Neuronal stem cell (in vitro differentiated cells): ENCODE measurements at regions not wholly inside any gene's neighbourhood (a gene's known extent, or its start where the extent isn't known, plus 50 kb on each side); places are given as distances from the start of the nearest gene placed in this dataset.

Experiments used
- DNase-seq: peaks from one replicate; pipeline ENCODE4 v3.0.0-alpha.2; 2013; ENCODE audit warnings: low spot score
- H2AFZ ChIP-seq: one replicate; pipeline ENCODE4 v1.6.1; 2013; ENCODE audit warnings: mild to moderate bottlenecking, low read length, inconsistent platforms
- H2AK5ac ChIP-seq: 2 replicates; pipeline ENCODE4 v1.6.1; 2013; ENCODE audit warnings: low read depth, mild to moderate bottlenecking, inconsistent platforms, low read length, moderate library complexity, mixed read lengths
- H2BK120ac ChIP-seq: 2 replicates; pipeline ENCODE4 v1.6.1; 2013; ENCODE audit warnings: low read depth, mild to moderate bottlenecking, inconsistent platforms, low read length, moderate library complexity, mixed read lengths
- H2BK12ac ChIP-seq: one replicate; pipeline ENCODE4 v1.6.1; 2013; ENCODE audit warnings: low read length, inconsistent platforms
- H2BK15ac ChIP-seq: 2 replicates; pipeline ENCODE4 v1.6.1; 2013; ENCODE audit warnings: mild to moderate bottlenecking, low read length, inconsistent platforms, mixed read lengths
- H2BK5ac ChIP-seq: one replicate; pipeline ENCODE4 v1.6.1; 2013; ENCODE audit warnings: inconsistent platforms, mild to moderate bottlenecking, low read length, moderate library complexity
- H3K14ac ChIP-seq: one replicate; pipeline ENCODE4 v1.6.1; 2013; ENCODE audit warnings: low read length, inconsistent platforms
- H3K18ac ChIP-seq: 2 replicates; pipeline ENCODE4 v1.6.1; 2013; ENCODE audit warnings: low read length, inconsistent platforms
- H3K23ac ChIP-seq: 2 replicates; pipeline ENCODE4 v1.6.1; 2013; ENCODE audit warnings: low read depth, mild to moderate bottlenecking, mixed read lengths, low read length, inconsistent platforms; ENCODE audit not compliant: poor library complexity
- H3K27ac ChIP-seq: replicated peaks from 3 replicates; pipeline ENCODE4 v1.5.1; 2013; ENCODE audit warnings: low read length, inconsistent platforms
- H3K27me3 ChIP-seq, 3 experiments: 2 replicates each; pipeline ENCODE4 v1.6.1; 2013; ENCODE audit warnings: low read length in 3 of 3, mild to moderate bottlenecking in 2 of 3, inconsistent platforms in 1 of 3, low read depth in 1 of 3, mixed read lengths in 1 of 3, moderate library complexity in 1 of 3; ENCODE audit not compliant: control insufficient read depth in 3 of 3, insufficient read depth in 3 of 3
- H3K36me3 ChIP-seq, 2 donors: replicated peaks in 1 of 2; 2 replicates each; pipeline ENCODE4 v1.6.1; 2013; ENCODE audit warnings: low read length in 2 of 2; ENCODE audit not compliant: control insufficient read depth in 2 of 2, insufficient read depth in 2 of 2
- H3K4ac ChIP-seq: 2 replicates; pipeline ENCODE4 v1.6.1; 2013; ENCODE audit warnings: inconsistent platforms, mild to moderate bottlenecking, low read length, moderate library complexity
- H3K4me1 ChIP-seq, 2 donors: 1 replicate in 1 of 2; 2 replicates in 1 of 2; pipeline ENCODE4 v1.6.1; 2013; ENCODE audit warnings: low read length in 2 of 2, low read depth in 1 of 2; ENCODE audit not compliant: control insufficient read depth in 2 of 2, insufficient read depth in 1 of 2
- H3K4me2 ChIP-seq: one replicate; pipeline ENCODE4 v1.6.1; 2013; ENCODE audit warnings: mild to moderate bottlenecking, low read length, inconsistent platforms; ENCODE audit not compliant: insufficient read depth, poor library complexity, severe bottlenecking
- H3K4me3 ChIP-seq, 2 donors: 2 replicates each; pipeline ENCODE4 v1.5.1; 2013; ENCODE audit warnings: low read length in 2 of 2, mild to moderate bottlenecking in 2 of 2, inconsistent platforms in 1 of 2, moderate library complexity in 1 of 2
- H3K79me1 ChIP-seq: one replicate; pipeline ENCODE4 v1.6.1; 2013; ENCODE audit warnings: low read depth, mild to moderate bottlenecking, inconsistent platforms, low read length, moderate library complexity
- H3K9ac ChIP-seq: one replicate; pipeline ENCODE4 v1.6.1; 2013; ENCODE audit warnings: mild to moderate bottlenecking, low read depth, low read length, inconsistent platforms; ENCODE audit not compliant: poor library complexity
- H3K9me3 ChIP-seq, 2 donors: replicated peaks in 1 of 2; 2 replicates each; pipeline versions ENCODE3 to v1.6.1; 2013; ENCODE audit warnings: low read length in 2 of 2, mild to moderate bottlenecking in 2 of 2, inconsistent platforms in 1 of 2, low read depth in 1 of 2, mixed read lengths in 1 of 2, moderate library complexity in 1 of 2; ENCODE audit not compliant: control insufficient read depth in 2 of 2, insufficient read depth in 1 of 2
- H4K8ac ChIP-seq: one replicate; pipeline ENCODE4 v1.6.1; 2013; ENCODE audit warnings: low read depth, mild to moderate bottlenecking, inconsistent platforms, low read length, moderate library complexity
- H4K91ac ChIP-seq: one replicate; pipeline ENCODE4 v1.6.1; 2013; ENCODE audit warnings: low read length, low read depth, mild to moderate bottlenecking, inconsistent platforms; ENCODE audit not compliant: poor library complexity
- WGBS, 2 donors: extraction: QIAGEN DNeasy Blood & Tissue Kit; methylation state at CpG; one replicate each; pipeline ENCODE4 v1.1.7; 2013; ENCODE audit warnings: missing lambda C conversion rate in 2 of 2, mixed read lengths in 1 of 2; ENCODE audit not compliant: insufficient read length in 2 of 2, insufficient replicate concordance in 1 of 2; ENCODE audit errors: extremely low coverage in 2 of 2; 5-methylcytosine and 5-hydroxymethylcytosine counted together

GRCh38 chr2:129277585-129277981, 701.9 kb upstream of the RAB6C start:
- no peak overlapping the region for H3K4ac ChIP-seq
- no peak overlapping the region for H3K4me2 ChIP-seq
- peaks cover 0 to 3% of the 10 kb centered on the region in 2 donors for H3K4me1 ChIP-seq
- H2AK5ac ChIP-seq = no peak overlapping the region
- no peak overlapping the region for H3K18ac ChIP-seq
- no peak overlapping the region for H4K8ac ChIP-seq
- no peak overlapping the region for H2BK5ac ChIP-seq
- no peak overlapping the region for H2AFZ ChIP-seq
- H3K36me3 ChIP-seq = no peaks in the 10 kb centered on the region
- H3K27ac ChIP-seq = no peak overlapping the region
- peaks cover 0 to 3% of the 10 kb centered on the region in 2 donors for H3K9me3 ChIP-seq
- H2BK15ac ChIP-seq = no peak overlapping the region
- WGBS, 2 donors = no CpG with 5 or more reads among the region's 2 CpGs
- H3K14ac ChIP-seq = no peak overlapping the region
- no peak overlapping the region for H3K23ac ChIP-seq
- no peak overlapping the region for H3K4me3 ChIP-seq
- no peak overlapping the region for H4K91ac ChIP-seq
- no peak overlapping the region for H2BK12ac ChIP-seq
- H2BK120ac ChIP-seq = no peak overlapping the region
- no peak overlapping the region for H3K9ac ChIP-seq
- DNase-seq = no peak
- H3K79me1 ChIP-seq = no peaks in the 10 kb centered on the region
- no peaks in the 10 kb centered on the region for H3K27me3 ChIP-seq

DNA sequence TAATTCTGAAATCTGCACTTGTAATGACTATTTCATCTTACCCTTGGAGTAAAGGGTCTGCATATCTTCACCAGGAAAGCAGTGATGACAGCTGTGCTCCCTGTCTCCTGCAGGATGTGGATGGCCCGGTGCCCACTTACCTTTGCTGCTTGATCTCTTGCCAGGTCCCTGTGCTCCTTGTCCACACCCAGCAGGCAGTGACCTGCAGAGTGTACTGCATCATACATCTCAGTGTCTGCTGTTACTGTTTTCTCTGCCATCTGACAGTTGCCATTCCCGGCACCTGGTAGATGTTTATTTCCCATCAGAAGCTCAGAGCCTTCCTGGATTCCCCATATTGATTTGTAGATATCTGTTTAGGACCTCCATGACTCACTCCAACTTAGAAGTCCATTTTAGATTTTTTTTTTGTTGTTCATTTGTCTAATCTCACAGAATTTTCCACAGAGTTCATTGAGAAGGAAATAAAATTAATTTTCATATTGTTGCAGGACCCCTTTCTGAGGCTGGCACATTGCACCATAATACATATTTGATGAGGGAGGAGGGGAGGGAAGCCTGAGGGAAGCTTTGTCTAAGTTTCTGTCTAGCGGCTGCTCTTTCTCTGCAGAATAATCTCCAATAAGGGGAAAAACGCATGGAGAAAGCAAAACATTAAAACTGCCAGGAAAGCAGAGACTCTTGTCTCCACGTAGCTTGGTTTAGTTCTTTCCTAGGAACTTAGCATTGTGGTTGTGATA, 697.5 kb upstream of the RAB6C start:
- Histone ChIP-seq H2BK120ac (no peak overlapping the region), H3K27me3 (no peaks in the 10 kb centered on the region), H2AFZ (no peak overlapping the region), H3K9me3 (peaks cover 0 to 3% of the 10 kb centered on the region in 2 donors), H3K14ac (no peak overlapping the region), H3K4me1 (peaks cover 0 to 3% of the 10 kb centered on the region in 2 donors), H2BK5ac (no peak overlapping the region), H3K9ac (no peak overlapping the region), H3K4me3 (no peak overlapping the region), H3K4ac (no peak overlapping the region), H3K36me3 (no peaks in the 10 kb centered on the region), H3K4me2 (no peak overlapping the region), H3K79me1 (no peaks in the 10 kb centered on the region), H3K23ac (no peak overlapping the region), H2AK5ac (no peak overlapping the region), H4K8ac (no peak overlapping the region), H2BK15ac (no peak overlapping the region), H2BK12ac (no peak overlapping the region), H4K91ac (no peak overlapping the region), H3K27ac (no peak overlapping the region), H3K18ac (no peak overlapping the region)
- no CpG with 5 or more reads among the region's 5 CpGs for WGBS, 2 donors
- DNase-seq = no peak

DNA sequence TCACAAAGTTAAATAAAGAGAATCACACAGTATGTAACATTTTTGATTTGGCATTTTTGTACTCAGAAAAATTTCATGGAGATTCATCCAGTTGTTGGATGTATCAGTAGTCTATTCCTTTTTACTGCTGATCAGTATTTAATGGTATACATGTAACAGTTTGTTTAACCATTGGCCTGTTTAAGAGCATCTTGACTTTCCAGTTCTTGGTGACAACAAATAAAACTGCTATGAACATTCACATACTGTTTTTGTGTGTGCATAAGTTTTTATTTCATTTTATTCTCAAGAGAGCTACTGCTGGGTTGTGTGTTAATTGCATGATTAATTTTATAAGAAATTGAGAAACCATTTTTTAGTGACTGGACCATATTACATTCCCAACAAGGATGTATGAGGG, 694.5 kb upstream of the RAB6C start:
- no peaks in the 10 kb centered on the region for H3K27me3 ChIP-seq
- no peak overlapping the region for H3K9ac ChIP-seq
- no peak overlapping the region for H3K23ac ChIP-seq
- no peak overlapping the region for H3K4ac ChIP-seq
- no peaks in the 10 kb centered on the region for H3K4me1 ChIP-seq
- H2BK15ac ChIP-seq = no peak overlapping the region
- H2BK120ac ChIP-seq = no peak overlapping the region
- H3K27ac ChIP-seq = no peak overlapping the region
- H2AK5ac ChIP-seq = no peak overlapping the region
- H3K9me3 ChIP-seq = no peaks in the 10 kb centered on the region
- no peak overlapping the region for H3K4me3 ChIP-seq
- H2BK5ac ChIP-seq = no peak overlapping the region
- H4K91ac ChIP-seq = no peak overlapping the region
- H2BK12ac ChIP-seq = no peak overlapping the region
- H3K79me1 ChIP-seq = no peaks in the 10 kb centered on the region
- no peak overlapping the region for H2AFZ ChIP-seq
- no peak for DNase-seq
- H3K36me3 ChIP-seq = no peaks in the 10 kb centered on the region
- H3K4me2 ChIP-seq = no peak overlapping the region
- no peak overlapping the region for H3K14ac ChIP-seq
- H4K8ac ChIP-seq = no peak overlapping the region
- no peak overlapping the region for H3K18ac ChIP-seq

- H2BK15ac ChIP-seq = no peak overlapping the region
- H3K4ac ChIP-seq = no peak overlapping the region
- H3K14ac ChIP-seq = no peak overlapping the region
- H3K4me2 ChIP-seq = no peak overlapping the region
- H2BK120ac ChIP-seq = no peak overlapping the region
- H3K23ac ChIP-seq = no peak overlapping the region
- WGBS, 2 donors = no CpG with 5 or more reads among the region's 1 CpG
- DNase-seq = no peak
- no peaks in the 10 kb centered on the region for H3K27me3 ChIP-seq
- H3K4me1 ChIP-seq = no peaks in the 10 kb centered on the region
- H3K79me1 ChIP-seq = no peaks in the 10 kb centered on the region
- no peak overlapping the region for H3K9ac ChIP-seq
- H2BK12ac ChIP-seq = no peak overlapping the region
- no peak overlapping the region for H2AFZ ChIP-seq
- no peak overlapping the region for H2BK5ac ChIP-seq
- no peak overlapping the region for H2AK5ac ChIP-seq
- no peaks in the 10 kb centered on the region for H3K36me3 ChIP-seq
- H3K18ac ChIP-seq = no peak overlapping the region
- H3K27ac ChIP-seq = no peak overlapping the region
- H4K91ac ChIP-seq = no peak overlapping the region
- no peaks in the 10 kb centered on the region for H3K9me3 ChIP-seq
- H4K8ac ChIP-seq = no peak overlapping the region
- H3K4me3 ChIP-seq = no peak overlapping the region
Observed at GRCh38 chr2:129293326-129293725, 686.1 kb upstream of the RAB6C start.
